OCI-LY7 (cell line): ENCODE measurements at regions not wholly inside any gene's neighbourhood (a gene's known extent, or its start where the extent isn't known, plus 50 kb on each side); places are given as distances from the start of the nearest gene placed in this dataset.

Experiments
- EZH2phosphoT487 ChIP-seq: fragments of 200-600 bp; sonication (generic); IDR thresholded peaks from 2 replicates; pipeline ENCODE4 v1.6.1; 2018; ENCODE audit warnings: low read depth, borderline replicate concordance, mild to moderate bottlenecking, mixed run types, antibody characterized with exemption, low read length, moderate library complexity, mixed read lengths
- TF ChIP-seq, protein P1 (sequence below): fragments of 200-600 bp; sonication (generic); conservative IDR thresholded peaks from 2 replicates; pipeline ENCODE4 v1.5.1; 2014; ENCODE audit warnings: mild to moderate bottlenecking, antibody characterized with exemption, low read length, moderate library complexity, mixed read lengths

DNA sequence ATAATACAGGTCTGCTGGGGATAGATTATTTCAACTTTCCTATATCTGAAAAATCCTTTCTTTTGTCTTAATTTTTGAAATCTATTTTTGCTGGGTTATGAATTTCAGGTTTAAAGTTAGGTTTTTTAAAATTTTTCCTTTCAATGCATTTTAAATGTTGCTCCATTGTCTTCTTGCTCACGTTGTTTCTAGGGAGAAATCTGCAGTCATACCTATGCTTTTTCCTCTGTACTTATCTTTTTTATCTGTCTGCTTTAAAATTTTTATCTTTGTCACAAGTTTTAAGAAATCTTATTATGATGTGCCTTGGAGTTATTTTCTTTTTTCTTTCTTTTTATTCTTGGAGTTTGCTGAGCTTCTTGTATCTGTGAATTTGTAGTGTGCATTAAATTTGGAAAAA lies 412.0 kb upstream of the KIF2A start:
- TF ChIP-seq, protein P1, sequence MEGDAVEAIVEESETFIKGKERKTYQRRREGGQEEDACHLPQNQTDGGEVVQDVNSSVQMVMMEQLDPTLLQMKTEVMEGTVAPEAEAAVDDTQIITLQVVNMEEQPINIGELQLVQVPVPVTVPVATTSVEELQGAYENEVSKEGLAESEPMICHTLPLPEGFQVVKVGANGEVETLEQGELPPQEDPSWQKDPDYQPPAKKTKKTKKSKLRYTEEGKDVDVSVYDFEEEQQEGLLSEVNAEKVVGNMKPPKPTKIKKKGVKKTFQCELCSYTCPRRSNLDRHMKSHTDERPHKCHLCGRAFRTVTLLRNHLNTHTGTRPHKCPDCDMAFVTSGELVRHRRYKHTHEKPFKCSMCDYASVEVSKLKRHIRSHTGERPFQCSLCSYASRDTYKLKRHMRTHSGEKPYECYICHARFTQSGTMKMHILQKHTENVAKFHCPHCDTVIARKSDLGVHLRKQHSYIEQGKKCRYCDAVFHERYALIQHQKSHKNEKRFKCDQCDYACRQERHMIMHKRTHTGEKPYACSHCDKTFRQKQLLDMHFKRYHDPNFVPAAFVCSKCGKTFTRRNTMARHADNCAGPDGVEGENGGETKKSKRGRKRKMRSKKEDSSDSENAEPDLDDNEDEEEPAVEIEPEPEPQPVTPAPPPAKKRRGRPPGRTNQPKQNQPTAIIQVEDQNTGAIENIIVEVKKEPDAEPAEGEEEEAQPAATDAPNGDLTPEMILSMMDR = no peak
- no peak for TF ChIP-seq EZH2phosphoT487
